GM20000 (cell line): ENCODE measurements at regions not wholly inside any gene's neighbourhood (a gene's known extent, or its start where the extent isn't known, plus 50 kb on each side); places are given as distances from the start of the nearest gene placed in this dataset.

Experiments used
- DNase-seq: peaks from one replicate; pipeline ENCODE4 v3.0.0; 2012; ENCODE audit warnings: low spot score
- TF ChIP-seq, protein P1 (sequence below): IDR thresholded peaks from 2 replicates; pipeline ENCODE4 v1.5.1; 2012; ENCODE audit warnings: mild to moderate bottlenecking, control low read depth; ENCODE audit errors: extremely low read depth, missing control alignments

- TF ChIP-seq, protein P1, sequence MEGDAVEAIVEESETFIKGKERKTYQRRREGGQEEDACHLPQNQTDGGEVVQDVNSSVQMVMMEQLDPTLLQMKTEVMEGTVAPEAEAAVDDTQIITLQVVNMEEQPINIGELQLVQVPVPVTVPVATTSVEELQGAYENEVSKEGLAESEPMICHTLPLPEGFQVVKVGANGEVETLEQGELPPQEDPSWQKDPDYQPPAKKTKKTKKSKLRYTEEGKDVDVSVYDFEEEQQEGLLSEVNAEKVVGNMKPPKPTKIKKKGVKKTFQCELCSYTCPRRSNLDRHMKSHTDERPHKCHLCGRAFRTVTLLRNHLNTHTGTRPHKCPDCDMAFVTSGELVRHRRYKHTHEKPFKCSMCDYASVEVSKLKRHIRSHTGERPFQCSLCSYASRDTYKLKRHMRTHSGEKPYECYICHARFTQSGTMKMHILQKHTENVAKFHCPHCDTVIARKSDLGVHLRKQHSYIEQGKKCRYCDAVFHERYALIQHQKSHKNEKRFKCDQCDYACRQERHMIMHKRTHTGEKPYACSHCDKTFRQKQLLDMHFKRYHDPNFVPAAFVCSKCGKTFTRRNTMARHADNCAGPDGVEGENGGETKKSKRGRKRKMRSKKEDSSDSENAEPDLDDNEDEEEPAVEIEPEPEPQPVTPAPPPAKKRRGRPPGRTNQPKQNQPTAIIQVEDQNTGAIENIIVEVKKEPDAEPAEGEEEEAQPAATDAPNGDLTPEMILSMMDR, result no peak
- DNase-seq, result no peak
These were observed 122.9 kb upstream of the SEMA3A start for GRCh38 chr7:84317536-84317935.

- no peak for DNase-seq
- TF ChIP-seq, protein P1, result no peak
These were observed 119.7 kb upstream of the SEMA3A start for GRCh38 chr7:84314263-84314662.

- TF ChIP-seq, protein P1, result no peak
- DNase-seq, result no peak
These were observed 109.8 kb upstream of the SEMA3A start for GRCh38 chr7:84304407-84304806.

DNA sequence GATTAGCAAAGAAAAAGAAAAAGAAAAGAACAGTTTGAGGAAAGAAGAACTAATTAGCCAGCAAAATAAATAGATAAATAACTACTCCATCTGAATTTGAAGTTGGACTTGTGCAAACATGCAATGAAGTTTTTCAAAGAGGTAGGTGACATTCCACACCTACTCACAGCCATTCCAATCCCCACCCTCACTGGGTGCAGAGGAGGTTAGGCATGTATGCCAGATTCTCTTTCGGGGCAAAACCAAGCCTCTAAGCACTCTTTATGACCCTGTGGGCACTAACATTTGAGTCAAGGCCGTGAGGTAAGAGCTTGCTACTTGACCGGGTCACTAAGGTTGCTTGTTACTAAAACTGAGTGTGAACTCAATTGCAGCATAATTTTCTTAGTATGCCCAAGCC, 108.4 kb upstream of the SEMA3A start:
- TF ChIP-seq, protein P1, result no peak

GRCh38 chr7:84297616-84298015, 103.0 kb upstream of the SEMA3A start:
- TF ChIP-seq, protein P1, result no peak
- no peak for DNase-seq

More for the DNA sequence above, 108.4 kb upstream of the SEMA3A start:
- no peak for DNase-seq

DNA sequence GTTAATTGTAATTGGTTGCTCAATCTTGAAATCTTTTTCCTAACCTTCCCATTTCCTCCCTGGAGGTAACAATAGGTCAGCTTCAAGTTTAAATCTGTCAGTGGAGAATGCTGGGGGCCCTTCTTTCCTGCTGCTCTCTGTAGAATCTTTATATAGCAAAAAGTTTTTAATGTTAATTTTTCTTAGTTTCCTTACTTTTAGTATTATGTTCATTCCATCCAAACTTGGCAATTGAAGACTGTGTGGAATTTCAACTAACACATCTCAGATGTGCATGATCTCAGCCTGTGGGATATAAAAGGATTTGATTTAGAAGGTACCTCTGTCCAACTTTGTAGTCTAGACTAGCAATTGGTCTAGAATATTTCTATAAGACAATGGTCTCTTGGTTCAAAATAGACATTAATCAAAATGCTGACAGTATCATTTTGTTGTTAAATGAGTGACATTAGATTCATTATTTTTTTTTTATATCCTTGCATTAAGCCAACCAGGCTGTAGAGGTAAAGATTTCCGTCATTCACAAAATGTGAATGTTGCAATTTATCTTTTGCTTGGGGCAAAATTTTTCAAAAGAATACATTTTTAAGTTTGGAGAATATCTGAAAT, 100.4 kb upstream of the SEMA3A start:
- TF ChIP-seq, protein P1, result no peak
- no peak for DNase-seq

GRCh38 chr7:84294391-84294790, 99.8 kb upstream of the SEMA3A start:
- no peak for DNase-seq
- TF ChIP-seq, protein P1, result no peak
